Neural crest cell (in vitro differentiated cells): ENCODE measurements at regions not wholly inside any gene's neighbourhood (a gene's known extent, or its start where the extent isn't known, plus 50 kb on each side); places are given as distances from the start of the nearest gene placed in this dataset.

Experiments used
- DNase-seq: peaks from one replicate; pipeline ENCODE4 v3.0.0; 2021; ENCODE audit warnings: low read depth, mixed read lengths, low spot score
- H3K27ac Mint-ChIP-seq: one replicate; pipeline ENCODE4 v1.8.0; 2021; ENCODE audit warnings: mild to moderate bottlenecking, mixed read lengths; ENCODE audit not compliant: unreplicated experiment
- H3K27me3 Mint-ChIP-seq: 2 replicates; pipeline ENCODE4 v1.8.0; 2021; ENCODE audit warnings: low read depth, mild to moderate bottlenecking, mixed read lengths
- H3K36me3 Mint-ChIP-seq: 2 replicates; pipeline ENCODE4 v1.8.0; 2021; ENCODE audit warnings: low read depth, mild to moderate bottlenecking, mixed read lengths
- H3K4me1 Mint-ChIP-seq: 2 replicates; pipeline ENCODE4 v1.8.0; 2021; ENCODE audit warnings: mixed read lengths
- H3K4me3 Mint-ChIP-seq: one replicate; pipeline ENCODE4 v1.8.0; 2021; ENCODE audit warnings: mild to moderate bottlenecking, mixed read lengths
- H3K9me3 Mint-ChIP-seq: 2 replicates; pipeline ENCODE4 v1.8.0; 2021; ENCODE audit warnings: mixed read lengths
- CTCF ChIP-seq: fragments of 200-600 bp; sonication (generic); conservative IDR thresholded peaks from 2 replicates; pipeline ENCODE4 v1.5.0; 2021; ENCODE audit warnings: antibody characterized with exemption, mild to moderate bottlenecking

GRCh38 chr3:137061186-137061585 is 103.4 kb downstream of the IL20RB start:
- DNase-seq, result no peak
- H3K27ac Mint-ChIP-seq, result peak overlapping the region; percentile 51
- H3K4me1 Mint-ChIP-seq, result no peaks in the 10 kb centered on the region
- H3K4me3 Mint-ChIP-seq, result no peak overlapping the region
- no peaks in the 10 kb centered on the region for H3K27me3 Mint-ChIP-seq
- no peaks in the 10 kb centered on the region for H3K36me3 Mint-ChIP-seq
- TF ChIP-seq CTCF, result no peak
- H3K9me3 Mint-ChIP-seq, result no peaks in the 10 kb centered on the region

- no peaks in the 10 kb centered on the region for H3K9me3 Mint-ChIP-seq
- no peak for TF ChIP-seq CTCF
- DNase-seq, result no peak
- H3K27ac Mint-ChIP-seq, result no peak overlapping the region
- H3K36me3 Mint-ChIP-seq, result no peaks in the 10 kb centered on the region
- H3K27me3 Mint-ChIP-seq, result no peaks in the 10 kb centered on the region
- no peaks in the 10 kb centered on the region for H3K4me1 Mint-ChIP-seq
- H3K4me3 Mint-ChIP-seq, result no peak overlapping the region
Observed at GRCh38 chr3:137062250-137062649, 104.5 kb downstream of the IL20RB start.

GRCh38 chr3:137065381-137065780 is 107.6 kb downstream of the IL20RB start:
- H3K9me3 Mint-ChIP-seq, result no peaks in the 10 kb centered on the region
- H3K4me3 Mint-ChIP-seq, result no peak overlapping the region
- no peaks in the 10 kb centered on the region for H3K36me3 Mint-ChIP-seq
- DNase-seq, result no peak
- TF ChIP-seq CTCF, result no peak
- no peaks in the 10 kb centered on the region for H3K4me1 Mint-ChIP-seq
- H3K27me3 Mint-ChIP-seq, result no peaks in the 10 kb centered on the region
- H3K27ac Mint-ChIP-seq, result no peak overlapping the region

- no peaks in the 10 kb centered on the region for H3K27me3 Mint-ChIP-seq
- H3K9me3 Mint-ChIP-seq, result no peaks in the 10 kb centered on the region
- H3K4me1 Mint-ChIP-seq, result no peaks in the 10 kb centered on the region
- H3K27ac Mint-ChIP-seq, result no peak overlapping the region
- H3K4me3 Mint-ChIP-seq, result no peak overlapping the region
- no peak for TF ChIP-seq CTCF
- no peak for DNase-seq
- no peaks in the 10 kb centered on the region for H3K36me3 Mint-ChIP-seq
Observed at GRCh38 chr3:137066092-137066491, 108.3 kb downstream of the IL20RB start.

GRCh38 chr3:137071104-137071503 is 113.3 kb downstream of the IL20RB start:
- TF ChIP-seq CTCF, result no peak
- Mint-ChIP-seq H3K36me3 (no peaks in the 10 kb centered on the region), H3K4me1 (no peaks in the 10 kb centered on the region), H3K4me3 (no peak overlapping the region), H3K27me3 (peaks cover under 1% of the 10 kb centered on the region), H3K9me3 (no peaks in the 10 kb centered on the region), H3K27ac (no peak overlapping the region)
- no peak for DNase-seq

GRCh38 chr3:137075020-137075419 is 117.2 kb downstream of the IL20RB start:
- no peak for TF ChIP-seq CTCF
- Mint-ChIP-seq H3K9me3 (no peaks in the 10 kb centered on the region), H3K4me1 (no peaks in the 10 kb centered on the region), H3K4me3 (no peak overlapping the region), H3K27me3 (peaks cover 20% of the 10 kb centered on the region), H3K27ac (no peak overlapping the region), H3K36me3 (no peaks in the 10 kb centered on the region)
- no peak for DNase-seq
